LNCaP clone FGC (cell line): ENCODE measurements at regions not wholly inside any gene's neighbourhood (a gene's known extent, or its start where the extent isn't known, plus 50 kb on each side); places are given as distances from the start of the nearest gene placed in this dataset.
"Not testable (repeated sequence)": the region's sequence is repeated elsewhere in the genome, so short reads cannot be mapped to it uniquely, and the experiment has no call there.

Experiments used
- DNase-seq: peaks from one replicate; pipeline ENCODE4 v3.0.0-alpha.2; 2011; ENCODE audit warnings: low read depth
- H3K4me3 ChIP-seq: 2 replicates; pipeline ENCODE4 v1.5.1; 2011; ENCODE audit warnings: mild to moderate bottlenecking, low read depth, low read length, control low read depth
- TF ChIP-seq, protein P1 (sequence below): IDR thresholded peaks from 2 replicates; pipeline ENCODE4 v1.5.1; 2012; ENCODE audit warnings: mild to moderate bottlenecking; ENCODE audit not compliant: control insufficient read depth, insufficient read depth; ENCODE audit errors: extremely low read depth

DNA sequence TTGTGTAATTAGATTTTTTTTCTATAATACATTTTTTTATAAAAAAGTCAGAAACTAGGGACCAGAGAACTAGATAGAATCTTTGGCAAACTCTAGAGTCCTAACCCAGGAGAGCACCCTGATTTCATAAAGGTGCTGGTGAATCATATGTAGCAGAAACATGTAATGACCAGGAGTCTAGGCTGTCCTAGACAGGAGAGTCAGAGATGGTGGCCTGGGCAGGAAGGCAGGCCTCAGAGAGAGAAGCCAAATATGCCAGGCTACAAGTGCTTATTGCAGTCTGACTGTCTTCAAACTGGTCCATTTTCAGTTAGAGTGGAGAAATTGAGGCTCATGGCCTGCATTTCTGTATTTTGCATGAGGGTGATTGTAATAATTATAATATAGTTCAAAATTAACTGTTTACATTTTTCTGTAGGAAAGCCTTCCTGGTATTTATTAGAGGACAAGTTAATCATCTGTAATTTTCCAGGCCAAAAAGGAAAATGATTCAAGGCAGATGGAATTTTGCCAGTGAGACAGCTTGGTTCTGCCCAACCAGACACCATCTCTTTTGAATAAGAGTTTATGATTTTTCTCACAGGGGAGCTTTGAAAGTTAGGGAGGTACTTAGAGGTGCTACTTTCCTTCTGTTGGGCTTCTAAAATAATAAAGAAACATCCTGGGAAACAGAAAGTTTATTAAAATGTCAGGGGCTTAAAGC lies 129.8 kb downstream of the S1PR1 start:
- TF ChIP-seq, protein P1, sequence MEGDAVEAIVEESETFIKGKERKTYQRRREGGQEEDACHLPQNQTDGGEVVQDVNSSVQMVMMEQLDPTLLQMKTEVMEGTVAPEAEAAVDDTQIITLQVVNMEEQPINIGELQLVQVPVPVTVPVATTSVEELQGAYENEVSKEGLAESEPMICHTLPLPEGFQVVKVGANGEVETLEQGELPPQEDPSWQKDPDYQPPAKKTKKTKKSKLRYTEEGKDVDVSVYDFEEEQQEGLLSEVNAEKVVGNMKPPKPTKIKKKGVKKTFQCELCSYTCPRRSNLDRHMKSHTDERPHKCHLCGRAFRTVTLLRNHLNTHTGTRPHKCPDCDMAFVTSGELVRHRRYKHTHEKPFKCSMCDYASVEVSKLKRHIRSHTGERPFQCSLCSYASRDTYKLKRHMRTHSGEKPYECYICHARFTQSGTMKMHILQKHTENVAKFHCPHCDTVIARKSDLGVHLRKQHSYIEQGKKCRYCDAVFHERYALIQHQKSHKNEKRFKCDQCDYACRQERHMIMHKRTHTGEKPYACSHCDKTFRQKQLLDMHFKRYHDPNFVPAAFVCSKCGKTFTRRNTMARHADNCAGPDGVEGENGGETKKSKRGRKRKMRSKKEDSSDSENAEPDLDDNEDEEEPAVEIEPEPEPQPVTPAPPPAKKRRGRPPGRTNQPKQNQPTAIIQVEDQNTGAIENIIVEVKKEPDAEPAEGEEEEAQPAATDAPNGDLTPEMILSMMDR: no peak
- DNase-seq: no peak
- H3K4me3 ChIP-seq: no peak overlapping the region

DNA sequence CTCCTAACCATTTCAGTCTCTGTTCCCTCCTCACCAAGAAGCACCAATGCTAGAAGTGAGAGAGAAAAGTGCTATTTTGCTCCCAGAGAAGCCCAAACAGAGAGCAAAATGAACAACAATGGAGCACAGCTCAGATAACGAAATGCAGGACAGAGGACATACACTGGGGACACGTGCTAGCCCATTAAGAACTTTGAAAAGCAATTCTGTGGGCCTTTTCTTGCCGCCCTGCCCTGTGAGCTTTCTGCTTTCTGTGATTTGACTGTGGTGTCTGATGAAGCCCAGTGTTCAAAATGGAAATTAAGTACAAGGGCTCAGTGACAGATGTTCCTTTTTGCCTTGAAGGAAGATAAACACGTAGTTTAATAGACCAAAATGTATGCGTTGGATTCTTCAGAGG lies 130.8 kb downstream of the S1PR1 start:
- no peak for DNase-seq
- no peak overlapping the region for H3K4me3 ChIP-seq
- TF ChIP-seq, protein P1: no peak

DNA sequence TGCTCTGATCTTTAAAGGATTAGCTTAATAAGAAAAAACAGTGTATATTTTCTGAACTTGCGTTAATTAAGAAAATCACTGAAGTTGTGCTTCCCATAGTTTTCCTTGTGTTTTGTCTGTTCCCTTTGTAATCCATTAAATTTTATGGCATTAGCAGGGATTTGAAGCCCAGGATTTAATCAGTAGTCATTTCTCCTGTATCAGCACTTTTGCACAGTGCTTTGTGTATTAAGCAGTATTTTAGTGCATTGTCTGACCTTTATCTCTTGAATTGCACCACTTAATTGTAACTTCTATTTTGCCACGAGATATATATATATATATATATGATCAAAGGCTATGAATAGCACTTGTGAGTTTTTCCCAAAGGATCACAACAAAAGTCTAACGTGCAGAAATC lies 133.7 kb downstream of the S1PR1 start:
- no peak overlapping the region for H3K4me3 ChIP-seq
- DNase-seq: no peak
- TF ChIP-seq, protein P1: no peak

DNA sequence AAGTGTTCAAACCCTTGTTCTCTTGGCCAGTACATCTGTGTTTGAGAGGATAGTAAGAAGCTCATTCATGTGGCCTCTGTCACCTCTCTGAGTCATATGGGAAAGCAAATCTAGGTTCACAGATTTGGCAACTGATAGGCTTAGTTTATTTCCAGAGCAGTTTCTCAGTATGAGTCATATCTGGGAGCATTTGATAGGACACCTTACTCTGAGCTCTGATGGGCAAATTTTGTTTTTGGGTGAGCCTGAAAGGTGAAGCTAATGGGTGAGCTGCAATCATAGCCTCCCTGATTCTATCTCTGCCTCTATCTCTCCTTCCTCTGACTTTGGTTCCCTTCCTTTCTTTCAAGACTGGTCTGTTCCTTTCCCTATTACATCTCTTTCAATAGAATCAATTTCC lies 134.4 kb downstream of the S1PR1 start:
- peak; percentile 33 for DNase-seq
- TF ChIP-seq, protein P1: no peak
- H3K4me3 ChIP-seq: no peak overlapping the region

DNA sequence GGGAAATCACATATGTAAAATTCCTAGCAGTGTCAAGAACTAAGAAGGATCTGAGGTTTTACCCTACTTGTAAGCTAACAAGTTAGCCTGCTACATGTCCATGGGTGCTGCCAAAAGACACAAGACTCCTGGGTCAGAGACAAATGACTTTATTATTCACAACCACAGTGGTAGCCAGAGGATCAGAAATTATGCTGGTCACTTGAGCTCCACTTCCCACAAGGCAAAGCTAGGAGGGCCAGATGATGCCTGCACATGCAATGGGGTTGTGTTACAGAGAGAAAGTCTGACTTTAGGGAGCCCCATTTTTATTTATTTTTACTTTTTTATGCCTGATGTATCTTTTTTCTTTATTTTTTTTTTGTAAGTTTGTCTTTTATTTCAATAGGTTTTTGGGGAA lies 136.8 kb downstream of the S1PR1 start:
- TF ChIP-seq, protein P1: no peak
- no peak for DNase-seq
- no peak overlapping the region for H3K4me3 ChIP-seq

DNA sequence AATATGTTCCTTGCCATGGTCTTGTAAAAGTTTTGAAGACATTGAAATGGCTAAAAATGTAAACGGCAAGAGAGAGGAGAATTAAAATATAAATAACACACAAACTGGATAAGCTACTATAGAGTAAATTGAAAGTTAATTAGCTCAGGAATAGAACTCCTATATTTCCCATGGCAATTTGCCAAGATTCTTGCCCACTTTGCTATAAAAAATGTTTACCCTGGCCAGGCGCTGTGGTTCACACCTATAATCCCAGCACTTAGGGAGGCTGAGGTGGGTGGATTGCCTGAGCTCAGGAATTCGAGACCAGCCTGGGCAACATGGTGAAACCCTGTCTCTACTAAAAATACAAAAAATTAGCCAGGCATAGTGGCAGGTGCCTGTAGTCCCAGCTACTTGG lies 138.6 kb downstream of the S1PR1 start:
- DNase-seq: peak; percentile 21
- H3K4me3 ChIP-seq: not testable (repeated sequence)

DNA sequence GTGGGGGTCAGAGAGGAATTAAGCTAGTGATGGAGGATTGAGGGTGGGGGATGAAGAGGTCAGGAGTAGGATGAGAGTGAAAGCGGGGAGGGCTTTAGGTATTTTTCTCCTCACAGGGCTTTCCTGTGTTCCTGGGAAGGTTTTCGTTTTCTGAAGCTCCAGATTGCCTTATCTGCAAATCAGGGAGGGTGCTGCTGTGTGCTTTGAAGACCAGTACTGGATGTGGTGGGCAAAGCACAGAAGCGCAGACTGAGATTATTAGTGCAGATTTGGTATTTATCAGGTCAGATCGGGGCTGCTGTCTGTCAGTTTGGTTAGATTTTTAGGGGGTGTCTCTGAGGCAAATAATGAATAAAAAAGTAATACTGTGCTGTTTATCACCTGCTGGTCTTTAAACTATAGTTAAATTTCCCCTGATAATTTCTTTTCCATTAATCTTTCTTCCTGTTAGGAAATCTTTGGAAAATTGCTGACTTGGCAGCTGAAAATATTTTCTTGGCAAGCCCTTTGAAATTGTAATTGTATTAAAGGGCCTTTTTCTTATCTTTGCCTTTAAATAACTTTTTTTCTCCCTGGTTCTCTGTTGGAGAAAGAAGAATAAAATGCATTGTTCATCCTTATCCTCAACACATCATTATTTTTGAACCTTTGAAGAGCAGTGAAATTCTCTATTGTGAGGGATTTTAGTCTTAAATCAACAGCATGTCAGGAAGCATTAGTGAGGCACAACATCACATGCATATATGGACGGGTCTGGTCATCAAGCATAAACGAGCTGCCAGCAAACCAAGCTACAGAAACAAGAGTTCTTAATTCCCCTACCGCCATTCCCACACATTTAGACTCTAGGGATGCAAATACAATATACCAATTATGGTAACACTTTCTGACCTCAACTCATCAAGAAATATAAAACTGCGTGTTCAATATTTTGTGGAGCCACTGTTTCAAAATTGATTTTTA lies 139.6 kb downstream of the S1PR1 start:
- TF ChIP-seq, protein P1: no peak
- no peak overlapping the region for H3K4me3 ChIP-seq
- no peak for DNase-seq
